ENCODE measurements at regions not wholly inside any gene's neighbourhood (a gene's known extent, or its start where the extent isn't known, plus 50 kb on each side); places are given as distances from the start of the nearest gene placed in this dataset.

- Mint-ChIP-seq H3K4me1 (ENCODE audit: unreplicated experiment) (peaks cover 7% of the 10 kb centered on the region), H3K27me3 (ENCODE audit: unreplicated experiment) (peaks cover 8% of the 10 kb centered on the region), H3K9me3 (ENCODE audit: unreplicated experiment) (no peaks in the 10 kb centered on the region), H3K27ac (ENCODE audit: unreplicated experiment) (no peak overlapping the region), H3K4me3 (ENCODE audit: unreplicated experiment) (no peak overlapping the region), H3K36me3 (ENCODE audit: unreplicated experiment) (no peaks in the 10 kb centered on the region)
- no peak for DNase-seq (ENCODE audit: extremely low spot score, unreplicated experiment)
- TF ChIP-seq, protein P1, sequence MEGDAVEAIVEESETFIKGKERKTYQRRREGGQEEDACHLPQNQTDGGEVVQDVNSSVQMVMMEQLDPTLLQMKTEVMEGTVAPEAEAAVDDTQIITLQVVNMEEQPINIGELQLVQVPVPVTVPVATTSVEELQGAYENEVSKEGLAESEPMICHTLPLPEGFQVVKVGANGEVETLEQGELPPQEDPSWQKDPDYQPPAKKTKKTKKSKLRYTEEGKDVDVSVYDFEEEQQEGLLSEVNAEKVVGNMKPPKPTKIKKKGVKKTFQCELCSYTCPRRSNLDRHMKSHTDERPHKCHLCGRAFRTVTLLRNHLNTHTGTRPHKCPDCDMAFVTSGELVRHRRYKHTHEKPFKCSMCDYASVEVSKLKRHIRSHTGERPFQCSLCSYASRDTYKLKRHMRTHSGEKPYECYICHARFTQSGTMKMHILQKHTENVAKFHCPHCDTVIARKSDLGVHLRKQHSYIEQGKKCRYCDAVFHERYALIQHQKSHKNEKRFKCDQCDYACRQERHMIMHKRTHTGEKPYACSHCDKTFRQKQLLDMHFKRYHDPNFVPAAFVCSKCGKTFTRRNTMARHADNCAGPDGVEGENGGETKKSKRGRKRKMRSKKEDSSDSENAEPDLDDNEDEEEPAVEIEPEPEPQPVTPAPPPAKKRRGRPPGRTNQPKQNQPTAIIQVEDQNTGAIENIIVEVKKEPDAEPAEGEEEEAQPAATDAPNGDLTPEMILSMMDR (IDR thresholded peaks at IDR 0.05), result no peak
Measured at GRCh38 chr12:78406828-78407227, 457.7 kb upstream of the SYT1 start.

DNA sequence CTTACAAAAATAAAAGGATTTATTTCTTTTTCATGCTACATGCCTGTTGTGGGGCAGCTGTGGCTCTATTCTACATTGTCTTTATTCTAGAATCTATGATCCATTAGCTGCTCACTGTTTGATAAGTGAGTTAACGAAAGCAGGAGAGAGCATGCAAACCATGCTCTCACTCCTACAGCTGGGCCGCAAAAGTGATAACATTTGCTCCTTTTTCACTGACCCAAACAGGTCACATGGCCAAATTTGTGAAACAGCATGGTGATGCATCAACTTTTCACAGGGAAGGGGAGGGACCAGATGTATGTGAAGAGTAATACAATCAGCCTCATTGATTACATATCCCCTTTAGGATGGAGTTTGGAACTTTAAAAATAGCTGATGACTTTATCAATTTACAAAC is 456.9 kb upstream of the SYT1 start:
- H3K4me3 Mint-ChIP-seq (ENCODE audit: unreplicated experiment), result no peak overlapping the region

GRCh38 chr12:78414071-78414470 is 450.5 kb upstream of the SYT1 start:
- no peak overlapping the region for H3K4me3 Mint-ChIP-seq (ENCODE audit: unreplicated experiment)
- TF ChIP-seq, protein P1 (IDR thresholded peaks at IDR 0.05), result no peak
- DNase-seq (ENCODE audit: extremely low spot score, unreplicated experiment), result no peak
- peaks cover 25% of the 10 kb centered on the region for H3K27me3 Mint-ChIP-seq (ENCODE audit: unreplicated experiment)
- no peak overlapping the region for H3K27ac Mint-ChIP-seq (ENCODE audit: unreplicated experiment)
- no peaks in the 10 kb centered on the region for H3K4me1 Mint-ChIP-seq (ENCODE audit: unreplicated experiment)
- no peaks in the 10 kb centered on the region for H3K36me3 Mint-ChIP-seq (ENCODE audit: unreplicated experiment)
- no peaks in the 10 kb centered on the region for H3K9me3 Mint-ChIP-seq (ENCODE audit: unreplicated experiment)

More for the DNA sequence above, 456.9 kb upstream of the SYT1 start:
- TF ChIP-seq, protein P1 (IDR thresholded peaks at IDR 0.05), result no peak
- Mint-ChIP-seq H3K27ac (ENCODE audit: unreplicated experiment) (no peak overlapping the region), H3K4me1 (ENCODE audit: unreplicated experiment) (peaks cover 7% of the 10 kb centered on the region), H3K9me3 (ENCODE audit: unreplicated experiment) (no peaks in the 10 kb centered on the region), H3K27me3 (ENCODE audit: unreplicated experiment) (peaks cover 8% of the 10 kb centered on the region), H3K36me3 (ENCODE audit: unreplicated experiment) (no peaks in the 10 kb centered on the region)
- DNase-seq (ENCODE audit: extremely low spot score, unreplicated experiment), result no peak

DNA sequence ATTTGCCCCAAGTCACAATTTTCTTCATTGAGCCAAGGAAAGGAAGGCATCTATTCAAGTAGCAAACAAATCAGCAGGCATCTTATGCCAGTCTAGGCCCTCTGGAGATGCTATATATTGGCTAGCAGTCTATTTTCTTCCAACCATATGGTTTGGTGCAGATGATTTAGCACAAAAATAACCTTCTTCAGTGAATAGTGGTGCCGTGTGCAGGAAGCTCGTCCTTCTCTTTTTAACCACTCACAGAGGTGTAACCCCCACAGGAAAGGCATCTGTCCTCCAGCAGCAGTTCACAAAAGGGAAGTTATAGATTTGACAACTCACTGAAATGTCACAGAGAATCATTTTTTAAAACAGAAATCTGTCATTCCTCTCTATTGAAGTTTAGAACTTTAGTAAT is 445.7 kb upstream of the SYT1 start:
- H3K27ac Mint-ChIP-seq (ENCODE audit: unreplicated experiment), result no peak overlapping the region
- H3K4me1 Mint-ChIP-seq (ENCODE audit: unreplicated experiment), result no peaks in the 10 kb centered on the region
- TF ChIP-seq, protein P1 (IDR thresholded peaks at IDR 0.05), result no peak
- peaks cover 26% of the 10 kb centered on the region for H3K27me3 Mint-ChIP-seq (ENCODE audit: unreplicated experiment)
- H3K4me3 Mint-ChIP-seq (ENCODE audit: unreplicated experiment), result no peak overlapping the region
- H3K9me3 Mint-ChIP-seq (ENCODE audit: unreplicated experiment), result no peaks in the 10 kb centered on the region
- H3K36me3 Mint-ChIP-seq (ENCODE audit: unreplicated experiment), result no peaks in the 10 kb centered on the region
- DNase-seq (ENCODE audit: extremely low spot score, unreplicated experiment), result no peak

DNA sequence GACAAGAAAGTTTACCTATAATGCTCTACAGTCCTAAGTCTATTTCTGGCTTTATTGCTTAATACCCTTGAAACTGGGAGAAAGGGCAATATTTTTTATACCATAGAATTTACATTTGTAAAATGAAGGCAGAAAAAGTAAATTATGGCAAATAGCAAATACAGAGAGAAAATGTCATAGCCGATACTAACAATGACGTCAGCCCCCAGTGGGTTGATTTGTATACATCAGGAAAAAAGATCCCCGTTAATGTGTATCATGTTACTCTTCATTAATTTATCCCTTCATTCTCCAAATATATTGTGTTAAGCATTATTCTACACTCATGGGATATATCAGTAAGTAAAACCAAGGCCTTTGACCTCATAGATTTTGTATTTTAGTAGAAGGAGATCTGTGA is 445.1 kb upstream of the SYT1 start:
- Mint-ChIP-seq H3K27ac (ENCODE audit: unreplicated experiment) (no peak overlapping the region), H3K27me3 (ENCODE audit: unreplicated experiment) (peaks cover 21% of the 10 kb centered on the region), H3K4me1 (ENCODE audit: unreplicated experiment) (no peaks in the 10 kb centered on the region), H3K4me3 (ENCODE audit: unreplicated experiment) (no peak overlapping the region), H3K36me3 (ENCODE audit: unreplicated experiment) (no peaks in the 10 kb centered on the region), H3K9me3 (ENCODE audit: unreplicated experiment) (no peaks in the 10 kb centered on the region)
- DNase-seq (ENCODE audit: extremely low spot score, unreplicated experiment), result no peak
- TF ChIP-seq, protein P1 (IDR thresholded peaks at IDR 0.05), result no peak

Measured in osteocyte (in vitro differentiated cells).